ENCODE measurements at regions not wholly inside any gene's neighbourhood (a gene's known extent, or its start where the extent isn't known, plus 50 kb on each side); places are given as distances from the start of the nearest gene placed in this dataset.

- no peak overlapping the region for H3K4me3 ChIP-seq (ENCODE audit: low read length)
- no peak for DNase-seq (ENCODE audit: low read depth)
- TF ChIP-seq, protein P1, sequence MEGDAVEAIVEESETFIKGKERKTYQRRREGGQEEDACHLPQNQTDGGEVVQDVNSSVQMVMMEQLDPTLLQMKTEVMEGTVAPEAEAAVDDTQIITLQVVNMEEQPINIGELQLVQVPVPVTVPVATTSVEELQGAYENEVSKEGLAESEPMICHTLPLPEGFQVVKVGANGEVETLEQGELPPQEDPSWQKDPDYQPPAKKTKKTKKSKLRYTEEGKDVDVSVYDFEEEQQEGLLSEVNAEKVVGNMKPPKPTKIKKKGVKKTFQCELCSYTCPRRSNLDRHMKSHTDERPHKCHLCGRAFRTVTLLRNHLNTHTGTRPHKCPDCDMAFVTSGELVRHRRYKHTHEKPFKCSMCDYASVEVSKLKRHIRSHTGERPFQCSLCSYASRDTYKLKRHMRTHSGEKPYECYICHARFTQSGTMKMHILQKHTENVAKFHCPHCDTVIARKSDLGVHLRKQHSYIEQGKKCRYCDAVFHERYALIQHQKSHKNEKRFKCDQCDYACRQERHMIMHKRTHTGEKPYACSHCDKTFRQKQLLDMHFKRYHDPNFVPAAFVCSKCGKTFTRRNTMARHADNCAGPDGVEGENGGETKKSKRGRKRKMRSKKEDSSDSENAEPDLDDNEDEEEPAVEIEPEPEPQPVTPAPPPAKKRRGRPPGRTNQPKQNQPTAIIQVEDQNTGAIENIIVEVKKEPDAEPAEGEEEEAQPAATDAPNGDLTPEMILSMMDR (IDR thresholded peaks at IDR 0.05; ENCODE audit: insufficient read depth, low read depth, low read length, missing control alignments), result no peak
These were observed 81.6 kb downstream of the MYEOV start for GRCh38 chr11:69375316-69376154.

DNA sequence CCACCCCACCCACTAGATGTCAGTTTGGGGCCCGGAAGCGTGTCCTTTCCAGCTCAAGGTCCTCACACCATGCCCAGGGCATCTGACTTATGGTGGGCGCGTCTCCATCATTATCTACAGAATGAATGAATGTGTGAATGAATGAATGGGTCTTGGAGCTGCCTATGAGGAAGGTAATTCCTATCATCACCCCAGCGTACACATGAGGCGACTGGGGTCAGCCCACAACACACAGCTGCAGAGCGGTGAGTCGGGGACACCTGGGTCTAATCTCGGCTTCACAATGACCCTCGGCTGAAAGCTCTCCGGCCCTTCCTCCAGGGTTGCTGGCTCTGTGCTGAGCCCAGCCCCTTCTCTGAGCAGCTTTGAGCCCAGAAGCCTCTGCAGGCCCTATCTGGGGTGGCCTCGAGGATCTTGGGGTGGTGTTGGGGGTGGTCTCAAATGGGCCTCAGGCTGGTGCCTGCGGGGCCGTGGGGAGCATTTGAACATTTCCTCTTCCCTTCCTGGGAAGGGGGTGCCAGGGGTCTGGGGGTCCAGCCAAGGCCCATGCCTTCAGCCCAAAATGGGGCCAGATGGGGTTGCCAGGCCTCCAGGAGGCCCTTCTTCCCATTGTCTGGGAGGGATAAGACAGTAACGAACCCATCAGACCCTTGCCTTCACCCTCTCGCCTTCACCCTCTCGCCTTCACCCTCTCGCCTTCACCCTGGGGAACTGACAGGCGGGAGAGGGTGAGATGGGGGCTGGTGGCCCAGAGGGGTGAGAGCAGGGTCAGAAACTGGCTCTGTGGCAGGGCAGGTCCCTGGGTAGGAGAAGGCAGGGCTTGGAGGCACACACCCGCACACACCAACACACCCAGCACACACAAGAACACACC lies 82.4 kb downstream of the MYEOV start:
- peak; percentile 43 for DNase-seq (ENCODE audit: low read depth)
- H3K4me3 ChIP-seq (ENCODE audit: low read length), result no peak overlapping the region
- TF ChIP-seq, protein P1 (IDR thresholded peaks at IDR 0.05; ENCODE audit: insufficient read depth, low read depth, low read length, missing control alignments), result no peak

GRCh38 chr11:69377029-69377952 lies 83.3 kb downstream of the MYEOV start:
- TF ChIP-seq, protein P1 (IDR thresholded peaks at IDR 0.05; ENCODE audit: insufficient read depth, low read depth, low read length, missing control alignments), result no peak
- no peak overlapping the region for H3K4me3 ChIP-seq (ENCODE audit: low read length)
- DNase-seq (ENCODE audit: low read depth), result peak; percentile 94

- DNase-seq (ENCODE audit: low read depth), result no peak
- TF ChIP-seq, protein P1 (IDR thresholded peaks at IDR 0.05; ENCODE audit: insufficient read depth, low read depth, low read length, missing control alignments), result no peak
These were observed 84.0 kb downstream of the MYEOV start for GRCh38 chr11:69377953-69378302.

GRCh38 chr11:69378303-69379141 lies 84.6 kb downstream of the MYEOV start:
- TF ChIP-seq, protein P1 (IDR thresholded peaks at IDR 0.05; ENCODE audit: insufficient read depth, low read depth, low read length, missing control alignments), result no peak
- DNase-seq (ENCODE audit: low read depth), result no peak
- H3K4me3 ChIP-seq (ENCODE audit: low read length), result no peak overlapping the region

More at GRCh38 chr11:69377953-69378302, 84.0 kb downstream of the MYEOV start:
- H3K4me3 ChIP-seq (ENCODE audit: low read length), result no peak overlapping the region
